Activated CD4-positive, alpha-beta memory T cell treated with anti-CD3 and anti-CD28 coated beads for 36 hours (primary cell): ENCODE measurements at regions not wholly inside any gene's neighbourhood (a gene's known extent, or its start where the extent isn't known, plus 50 kb on each side); places are given as distances from the start of the nearest gene placed in this dataset.

Source experiments
- CTCF ChIA-PET: fragments of 350-600 bp; sonication (Branson Sonifier 250); formaldehyde crosslinking; loops from one replicate; lab custom pipeline; 2021; ENCODE audit warnings: antibody characterized with exemption, inconsistent platforms; lab: Charles Lee
- POLR2A ChIA-PET: fragments of 350-600 bp; sonication (Branson Sonifier 250); formaldehyde crosslinking; loops from one replicate; lab custom pipeline; 2021; ENCODE audit warnings: antibody characterized with exemption; lab: Charles Lee
- DNase-seq: peaks from one replicate; pipeline ENCODE4 v3.0.0-alpha.2; 2020
- H3K27ac Mint-ChIP-seq: one replicate; pipeline ENCODE4 v1.8.0; 2021; ENCODE audit warnings: mixed read lengths
- H3K27me3 Mint-ChIP-seq: one replicate; pipeline ENCODE4 v1.8.0; 2021; ENCODE audit warnings: mixed read lengths
- H3K36me3 Mint-ChIP-seq: one replicate; pipeline ENCODE4 v1.8.0; 2021; ENCODE audit warnings: mixed read lengths
- H3K4me1 Mint-ChIP-seq: one replicate; pipeline ENCODE4 v1.8.0; 2021; ENCODE audit warnings: low read depth, mixed read lengths
- H3K4me3 Mint-ChIP-seq: one replicate; pipeline ENCODE4 v1.8.0; 2021; ENCODE audit warnings: mild to moderate bottlenecking, mixed read lengths
- H3K9me3 Mint-ChIP-seq: one replicate; pipeline ENCODE4 v1.8.0; 2021; ENCODE audit warnings: mixed read lengths
- intact Hi-C: fragments of 100-400 bp; cut with micrococcal nuclease; formaldehyde crosslinking; loops from one replicate; pipeline ENCODE4 v1.15.1; 2023

- intact Hi-C loops = no loop called here
- Mint-ChIP-seq H3K9me3 (no peaks in the 10 kb centered on the region), H3K27me3 (no peaks in the 10 kb centered on the region), H3K27ac (no peak overlapping the region), H3K36me3 (no peaks in the 10 kb centered on the region), H3K4me3 (no peak overlapping the region), H3K4me1 (no peaks in the 10 kb centered on the region)
- ChIA-PET CTCF (interaction anchor here (1.1 kb wide), 1 partner anchor 306 kb away, joined by 4 read pairs; no protein-coding TSS in a partner anchor), POLR2A (no interaction called here)
- no peak for DNase-seq
Observed at GRCh38 chr18:24761765-24762164, 301.3 kb downstream of the HRH4 start.

DNA sequence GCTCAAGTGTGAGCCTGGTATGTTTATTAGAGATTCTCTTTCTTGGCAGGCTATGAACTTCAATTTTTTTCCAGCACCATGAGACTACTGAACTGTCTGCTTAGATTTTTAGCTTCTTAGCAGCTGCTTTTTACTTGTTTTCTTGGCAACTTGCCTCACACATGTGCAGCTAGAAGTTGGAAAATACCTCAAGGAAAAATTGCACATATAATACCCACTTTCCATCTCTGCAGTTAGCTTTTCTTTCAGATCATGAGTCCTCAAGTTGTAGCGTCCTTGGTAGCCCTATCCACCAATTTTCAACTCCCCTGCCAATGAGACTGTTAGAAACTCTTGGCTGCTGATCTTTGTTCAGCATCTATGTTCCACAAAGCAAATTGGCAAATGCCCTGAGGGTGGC is 302.1 kb downstream of the HRH4 start:
- Mint-ChIP-seq H3K36me3 (no peaks in the 10 kb centered on the region), H3K27me3 (peaks cover 2% of the 10 kb centered on the region), H3K4me1 (no peaks in the 10 kb centered on the region), H3K4me3 (no peak overlapping the region), H3K9me3 (no peaks in the 10 kb centered on the region), H3K27ac (no peak overlapping the region)
- intact Hi-C loops = no loop called here
- POLR2A ChIA-PET = no interaction called here
- CTCF ChIA-PET = interaction anchor here (1.1 kb wide), 1 partner anchor 306 kb away, joined by 4 read pairs; no protein-coding TSS in a partner anchor
- no peak for DNase-seq

DNA sequence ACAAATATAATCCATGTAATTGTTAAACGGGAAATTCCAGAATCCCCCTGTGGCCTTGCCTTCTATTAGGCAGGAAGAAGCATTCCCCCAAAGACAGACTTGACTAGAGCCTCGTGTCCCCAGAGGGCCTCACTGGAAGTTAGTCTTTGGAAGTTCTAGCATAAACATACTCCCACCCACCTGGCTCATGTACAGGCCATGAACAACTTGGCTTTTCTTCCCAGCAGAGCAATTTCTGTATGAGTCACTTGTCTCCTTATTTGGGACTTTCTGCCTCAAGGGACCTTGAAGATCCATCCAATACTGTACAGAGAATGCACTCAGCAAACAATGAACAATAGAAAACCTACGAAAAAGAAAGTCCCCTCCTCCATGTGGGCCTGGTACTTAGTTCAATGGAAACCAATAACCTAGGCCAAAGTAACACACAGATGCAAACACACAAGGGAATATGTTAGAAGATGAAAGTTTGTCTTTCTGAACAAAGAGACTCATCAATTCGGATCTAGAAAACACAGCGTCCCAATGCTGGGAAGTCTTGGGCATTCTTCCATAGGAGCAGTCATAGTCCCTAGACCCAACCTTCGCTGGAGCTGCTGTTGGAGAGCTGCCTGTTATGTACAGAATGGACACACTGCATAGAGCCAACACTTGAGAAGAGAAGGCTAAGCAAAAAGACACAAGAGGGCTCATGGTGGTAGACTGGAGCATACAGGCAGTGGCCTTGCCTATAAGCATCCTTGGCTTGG is 303.5 kb downstream of the HRH4 start:
- no peaks in the 10 kb centered on the region for H3K9me3 Mint-ChIP-seq
- intact Hi-C loops = no loop called here
- DNase-seq = no peak
- H3K27ac Mint-ChIP-seq = no peak overlapping the region
- H3K36me3 Mint-ChIP-seq = no peaks in the 10 kb centered on the region
- no peaks in the 10 kb centered on the region for H3K4me1 Mint-ChIP-seq
- POLR2A ChIA-PET = no interaction called here
- peaks cover 2% of the 10 kb centered on the region for H3K27me3 Mint-ChIP-seq
- H3K4me3 Mint-ChIP-seq = no peak overlapping the region
- CTCF ChIA-PET = no interaction called here

GRCh38 chr18:24764766-24765165 is 304.3 kb downstream of the HRH4 start:
- Mint-ChIP-seq H3K27ac (no peak overlapping the region), H3K27me3 (peaks cover 2% of the 10 kb centered on the region), H3K36me3 (no peaks in the 10 kb centered on the region), H3K9me3 (no peaks in the 10 kb centered on the region), H3K4me1 (no peaks in the 10 kb centered on the region), H3K4me3 (no peak overlapping the region)
- DNase-seq = no peak
- intact Hi-C loops = no loop called here
- ChIA-PET CTCF (no interaction called here), POLR2A (no interaction called here)

GRCh38 chr18:24766376-24766775 is 305.9 kb downstream of the HRH4 start:
- DNase-seq = no peak
- ChIA-PET POLR2A (no interaction called here), CTCF (no interaction called here)
- Mint-ChIP-seq H3K4me3 (no peak overlapping the region), H3K27me3 (peaks cover 2% of the 10 kb centered on the region), H3K9me3 (no peaks in the 10 kb centered on the region), H3K36me3 (no peaks in the 10 kb centered on the region), H3K27ac (no peak overlapping the region), H3K4me1 (no peaks in the 10 kb centered on the region)
- intact Hi-C loops = no loop called here

DNA sequence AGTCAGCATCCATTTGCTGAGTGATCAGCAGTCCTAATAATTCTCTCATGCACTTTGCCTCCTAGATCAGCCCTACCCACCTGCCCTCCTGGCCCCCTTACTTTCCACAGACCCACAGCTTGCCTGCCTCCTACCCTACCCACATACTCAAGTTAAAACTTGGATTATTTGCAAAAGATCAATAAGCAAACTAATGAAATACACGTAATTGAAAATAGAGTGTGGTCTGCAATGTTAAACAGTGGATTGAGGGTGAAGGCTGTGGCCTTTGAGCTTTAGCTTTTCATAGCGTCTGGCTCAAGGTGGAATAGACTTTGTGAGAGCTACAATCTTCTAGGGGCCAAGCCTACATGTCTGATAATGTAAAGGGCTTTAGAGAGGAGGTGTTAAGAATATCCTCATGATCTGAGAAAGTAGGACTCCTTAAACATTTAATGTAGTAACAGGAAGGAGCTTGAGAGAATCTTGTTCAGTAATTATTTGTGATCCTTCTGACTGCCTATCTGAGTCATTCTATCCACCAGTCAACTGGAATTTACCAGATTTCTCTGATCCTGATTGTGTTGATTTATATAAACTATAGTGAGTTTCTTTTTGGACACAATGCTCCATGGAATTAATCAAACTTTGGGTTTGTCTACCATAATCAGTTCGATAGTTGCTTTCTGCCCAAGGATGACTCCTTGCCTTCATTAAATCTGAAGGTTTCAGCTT is 310.0 kb downstream of the HRH4 start:
- Mint-ChIP-seq H3K27ac (no peak overlapping the region), H3K27me3 (peaks cover 2% of the 10 kb centered on the region), H3K36me3 (no peaks in the 10 kb centered on the region), H3K9me3 (no peaks in the 10 kb centered on the region), H3K4me1 (no peaks in the 10 kb centered on the region), H3K4me3 (no peak overlapping the region)
- intact Hi-C loops = no loop called here
- POLR2A ChIA-PET = no interaction called here
- CTCF ChIA-PET = interaction anchor here (1.0 kb wide), 1 partner anchor 44 kb away, joined by 3 read pairs; no protein-coding TSS in a partner anchor
- DNase-seq = no peak

- ChIA-PET POLR2A (interaction anchor here (0.7 kb wide), 1 partner anchor 104 kb away, joined by 4 read pairs; no protein-coding TSS in a partner anchor), CTCF (no interaction called here)
- intact Hi-C loops = no loop called here
- Mint-ChIP-seq H3K4me1 (no peaks in the 10 kb centered on the region), H3K9me3 (no peaks in the 10 kb centered on the region), H3K27me3 (peaks cover 2% of the 10 kb centered on the region), H3K36me3 (no peaks in the 10 kb centered on the region), H3K27ac (no peak overlapping the region), H3K4me3 (no peak overlapping the region)
- no peak for DNase-seq
Observed at GRCh38 chr18:24771300-24771699, 310.9 kb downstream of the HRH4 start.

DNA sequence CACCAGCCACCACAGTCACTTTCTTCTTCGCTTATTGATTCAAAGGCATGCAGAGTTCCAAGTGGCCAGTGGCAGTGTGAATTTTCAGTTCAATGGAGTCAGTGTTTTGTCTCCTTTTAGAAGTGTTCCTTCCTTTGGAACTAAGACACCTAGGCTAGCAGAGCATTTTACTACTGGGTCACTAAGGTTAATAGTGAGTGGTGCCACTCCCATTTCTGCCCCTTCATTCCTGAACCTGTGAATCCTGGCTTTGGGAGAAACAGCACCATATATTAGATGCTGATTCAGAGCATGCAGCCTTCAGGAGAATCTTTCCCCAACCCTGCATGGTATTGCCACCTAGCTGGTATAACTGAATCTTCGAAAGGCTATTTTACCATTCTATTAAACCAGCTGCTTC is 312.7 kb downstream of the HRH4 start:
- H3K36me3 Mint-ChIP-seq = no peaks in the 10 kb centered on the region
- no peaks in the 10 kb centered on the region for H3K9me3 Mint-ChIP-seq
- ChIA-PET CTCF (no interaction called here), POLR2A (no interaction called here)
- DNase-seq = no peak
- no peak overlapping the region for H3K4me3 Mint-ChIP-seq
- intact Hi-C loops = no loop called here
- H3K27me3 Mint-ChIP-seq = no peaks in the 10 kb centered on the region
- no peak overlapping the region for H3K27ac Mint-ChIP-seq
- H3K4me1 Mint-ChIP-seq = no peaks in the 10 kb centered on the region

DNA sequence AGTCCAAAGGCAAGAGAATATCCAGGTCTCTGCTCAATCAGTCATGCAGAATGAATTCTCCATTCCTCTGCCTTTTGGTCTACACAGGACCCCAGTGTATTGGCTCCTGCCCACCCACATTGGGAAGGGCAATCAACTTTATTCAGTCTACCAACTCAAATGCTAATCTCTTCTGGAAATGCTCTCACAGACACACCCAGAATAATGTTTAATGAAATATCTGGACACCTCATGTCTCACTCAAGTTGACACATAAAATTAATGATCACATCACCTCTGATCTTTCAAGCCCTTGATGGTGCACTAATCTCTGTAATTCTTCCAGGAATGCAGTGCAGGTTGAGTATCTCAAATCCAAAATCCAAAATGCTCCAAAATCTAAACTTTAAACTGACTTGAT is 315.6 kb downstream of the HRH4 start:
- intact Hi-C loops = no loop called here
- no peak overlapping the region for H3K4me3 Mint-ChIP-seq
- POLR2A ChIA-PET = no interaction called here

DNA sequence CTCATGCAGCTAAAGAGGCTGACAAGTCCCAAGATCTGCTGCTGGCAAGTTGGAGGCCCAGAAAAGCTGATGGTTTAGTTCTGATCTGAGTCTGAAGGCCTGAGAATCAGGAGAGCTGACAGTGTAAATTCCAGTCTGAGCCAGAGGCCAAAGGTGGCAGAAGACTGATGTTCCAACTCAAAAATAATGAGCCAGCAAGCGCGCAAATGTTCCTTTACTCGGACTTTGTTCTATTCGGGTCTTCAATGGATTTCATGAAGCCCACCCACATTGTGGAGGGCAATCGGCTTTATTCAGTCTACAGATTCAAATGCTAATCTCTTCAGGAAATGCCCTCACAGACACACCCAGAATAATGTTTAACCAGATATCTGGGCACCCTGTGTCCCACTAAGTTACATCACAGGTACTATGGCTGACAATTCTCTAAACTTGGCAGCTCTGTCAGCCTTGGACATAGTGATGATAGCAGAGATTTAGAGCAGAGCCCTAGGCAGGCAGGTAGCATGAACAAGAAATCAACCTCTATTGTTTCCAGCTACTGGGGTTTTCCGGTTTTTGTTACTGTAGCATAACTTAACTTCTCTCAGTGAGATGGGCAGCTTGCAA is 318.5 kb downstream of the HRH4 start:
- no peak for DNase-seq
- no peaks in the 10 kb centered on the region for H3K27me3 Mint-ChIP-seq
- ChIA-PET CTCF (no interaction called here), POLR2A (no interaction called here)
- no peaks in the 10 kb centered on the region for H3K36me3 Mint-ChIP-seq
- H3K27ac Mint-ChIP-seq = no peak overlapping the region
- H3K4me3 Mint-ChIP-seq = no peak overlapping the region
- intact Hi-C loops = no loop called here
- H3K9me3 Mint-ChIP-seq = no peaks in the 10 kb centered on the region
- no peaks in the 10 kb centered on the region for H3K4me1 Mint-ChIP-seq

More for the DNA sequence above, 315.6 kb downstream of the HRH4 start:
- H3K36me3 Mint-ChIP-seq = no peaks in the 10 kb centered on the region
- no peaks in the 10 kb centered on the region for H3K27me3 Mint-ChIP-seq
- H3K4me1 Mint-ChIP-seq = no peaks in the 10 kb centered on the region
- DNase-seq = no peak
- H3K9me3 Mint-ChIP-seq = no peaks in the 10 kb centered on the region
- no peak overlapping the region for H3K27ac Mint-ChIP-seq
- CTCF ChIA-PET = no interaction called here

DNA sequence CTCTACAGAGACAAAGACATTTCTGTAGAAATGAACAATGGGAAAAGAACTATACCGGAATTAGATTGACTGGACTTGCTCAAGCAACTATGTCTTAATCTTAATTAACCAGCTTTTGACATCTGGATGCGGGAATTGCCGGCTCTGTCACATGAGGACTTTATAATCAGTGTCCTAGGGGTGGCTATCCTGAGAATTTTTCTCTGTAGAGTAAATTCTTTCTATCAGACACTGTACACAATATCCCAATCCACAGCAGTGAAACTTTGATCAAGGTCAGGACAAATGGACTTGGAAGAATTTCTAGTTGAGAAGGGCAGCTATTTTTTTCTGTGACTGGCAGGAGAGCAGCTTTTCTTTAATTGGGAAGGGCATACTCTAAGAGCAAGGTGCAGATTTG is 322.1 kb downstream of the HRH4 start:
- Mint-ChIP-seq H3K4me3 (no peak overlapping the region), H3K27ac (no peak overlapping the region), H3K9me3 (no peaks in the 10 kb centered on the region), H3K4me1 (no peaks in the 10 kb centered on the region), H3K27me3 (no peaks in the 10 kb centered on the region), H3K36me3 (no peaks in the 10 kb centered on the region)
- ChIA-PET CTCF (interaction anchor here (1.1 kb wide), 1 partner anchor 56 kb away, joined by 3 read pairs; no protein-coding TSS in a partner anchor), POLR2A (no interaction called here)
- no peak for DNase-seq
- intact Hi-C loops = no loop called here

DNA sequence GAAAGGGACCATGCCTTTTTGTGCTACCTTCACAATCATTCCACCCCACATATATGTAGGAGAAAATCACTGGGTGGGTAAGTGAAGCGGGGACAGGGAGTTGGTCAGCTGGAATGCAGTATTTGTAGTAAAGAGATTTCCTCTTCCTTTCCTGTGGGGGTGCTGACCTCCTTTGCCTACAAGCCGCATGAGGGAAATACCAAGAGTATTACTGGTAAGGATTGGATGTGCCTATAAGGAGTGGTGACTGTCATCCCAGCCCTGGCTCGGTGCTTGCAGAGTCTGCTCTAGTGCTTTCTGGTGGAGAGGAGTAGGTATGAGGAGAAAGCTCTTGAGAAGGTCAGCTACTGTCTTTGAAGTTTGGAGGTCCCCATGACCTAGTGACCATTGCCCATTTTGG is 324.6 kb downstream of the HRH4 start:
- H3K27ac Mint-ChIP-seq = no peak overlapping the region
- no peaks in the 10 kb centered on the region for H3K27me3 Mint-ChIP-seq
- POLR2A ChIA-PET = no interaction called here
- H3K4me1 Mint-ChIP-seq = no peaks in the 10 kb centered on the region
- no peak for DNase-seq
- no peaks in the 10 kb centered on the region for H3K36me3 Mint-ChIP-seq
- no peak overlapping the region for H3K4me3 Mint-ChIP-seq
- intact Hi-C loops = no loop called here
- CTCF ChIA-PET = no interaction called here
- H3K9me3 Mint-ChIP-seq = no peaks in the 10 kb centered on the region
